Left ventricle myocardium inferior (tissue), 1 donor: ENCODE measurements at regions not wholly inside any gene's neighbourhood (a gene's known extent, or its start where the extent isn't known, plus 50 kb on each side); places are given as distances from the start of the nearest gene placed in this dataset.
A peak's percentile ranks its signal among the peaks of the same experiment; 100 is the strongest.

Experiments used
- DNase-seq: peaks from one replicate; pipeline ENCODE4 v3.0.0-alpha.2; 2020
- H3K27ac ChIP-seq: fragments of 200-600 bp; replicated peaks from 2 replicates; pipeline ENCODE4 v1.8.0; 2021
- H3K27me3 ChIP-seq: fragments of 200-600 bp; 2 replicates; pipeline ENCODE4 v1.8.0; 2021; ENCODE audit warnings: low read depth
- H3K36me3 ChIP-seq: fragments of 200-600 bp; 2 replicates; pipeline ENCODE4 v1.8.0; 2021
- H3K4me1 ChIP-seq: fragments of 200-600 bp; 2 replicates; pipeline ENCODE4 v1.8.0; 2021
- H3K4me3 ChIP-seq: fragments of 200-600 bp; 2 replicates; pipeline ENCODE4 v1.8.0; 2021; ENCODE audit warnings: mild to moderate bottlenecking, moderate library complexity
- H3K9me3 ChIP-seq: fragments of 200-600 bp; replicated peaks from 2 replicates; pipeline ENCODE4 v1.8.0; 2021
- CTCF ChIP-seq: fragments of 200-600 bp; IDR thresholded peaks from 2 replicates; pipeline ENCODE4 v1.8.0; 2021; ENCODE audit warnings: antibody characterized with exemption, mild to moderate bottlenecking, borderline replicate concordance
- intact Hi-C: fragments of 100-400 bp; cut with micrococcal nuclease; formaldehyde crosslinking; loops from one replicate; pipeline ENCODE4 v1.11.0; 2022
- donor health status: DM: no; HTN: yes; CAD: no; lungs with severe emphysema.

- Histone ChIP-seq H3K27ac (peak overlapping the region; percentile 24), H3K9me3 (no peaks in the 10 kb centered on the region), H3K36me3 (no peaks in the 10 kb centered on the region), H3K4me3 (no peak overlapping the region), H3K4me1 (peaks cover 51% of the 10 kb centered on the region), H3K27me3 (no peaks in the 10 kb centered on the region)
- no peak for DNase-seq
- intact Hi-C loops: no loop called here
- TF ChIP-seq CTCF: no peak
These were observed 100.4 kb downstream of the IRF2BPL start for GRCh38 chr14:76927971-76928700.

DNA sequence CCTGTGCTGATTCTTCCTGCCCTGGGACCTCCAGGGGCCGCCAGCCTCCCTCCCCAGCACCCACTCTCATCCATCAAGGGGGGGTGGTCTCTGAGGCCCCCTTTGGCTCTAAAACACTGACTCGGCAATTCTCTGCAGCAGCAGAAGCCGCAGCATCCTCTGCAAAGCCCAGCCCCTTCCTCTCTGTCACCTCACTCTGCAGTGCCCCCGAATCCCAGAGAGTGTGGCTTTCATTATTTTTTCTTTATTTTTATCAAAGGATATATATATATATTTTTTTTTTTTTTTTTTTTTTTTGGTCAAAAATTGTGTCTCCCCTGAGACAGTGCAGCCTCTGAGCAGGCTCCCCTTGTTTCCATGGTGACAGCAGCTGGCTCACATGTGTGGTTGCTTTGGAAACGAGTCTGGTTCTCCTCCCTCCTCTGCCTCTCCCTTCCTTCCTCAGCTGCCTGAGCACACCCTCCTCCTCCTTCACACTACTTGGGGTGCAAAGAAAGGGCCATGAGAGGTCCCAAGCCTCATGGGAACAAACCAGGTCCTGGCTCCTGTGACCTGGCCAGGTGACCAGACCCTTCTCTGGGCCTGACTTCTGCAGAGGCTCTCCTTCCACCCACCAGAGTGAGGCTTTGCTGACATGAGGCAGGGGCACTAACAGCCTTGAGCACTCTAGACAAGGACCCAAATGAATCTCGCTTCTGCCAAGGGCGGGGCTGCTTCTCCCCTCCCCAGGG lies 100.5 kb downstream of the LRRC74A start:
- no peaks in the 10 kb centered on the region for H3K27me3 ChIP-seq
- no peak overlapping the region for H3K4me3 ChIP-seq
- TF ChIP-seq CTCF: no peak
- no peaks in the 10 kb centered on the region for H3K9me3 ChIP-seq
- peak; percentile 75 for DNase-seq
- peaks cover 60% of the 10 kb centered on the region for H3K4me1 ChIP-seq
- intact Hi-C loops: no loop called here
- H3K36me3 ChIP-seq: no peaks in the 10 kb centered on the region
- peak overlapping the region; percentile 67 for H3K27ac ChIP-seq

DNA sequence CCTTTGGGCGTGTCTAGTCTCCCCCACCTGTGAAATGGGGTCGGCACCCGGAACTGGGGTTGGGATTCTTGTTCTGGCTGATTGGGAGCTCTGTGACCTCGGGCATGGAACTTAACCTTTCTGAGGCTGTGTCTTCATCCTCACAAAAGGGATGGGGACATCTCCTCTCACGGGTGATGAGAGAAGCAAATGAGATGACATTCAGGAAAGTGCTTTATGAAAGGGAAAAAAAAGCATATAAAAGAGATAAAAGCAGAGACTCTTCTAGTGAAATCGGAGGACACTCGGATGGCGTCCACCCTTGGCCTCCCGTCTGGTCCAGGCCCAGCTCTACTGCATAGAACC lies 98.9 kb downstream of the LRRC74A start:
- intact Hi-C loops: no loop called here
- no peak for DNase-seq
- Histone ChIP-seq H3K36me3 (no peaks in the 10 kb centered on the region), H3K4me3 (no peak overlapping the region), H3K27ac (no peak overlapping the region), H3K27me3 (no peaks in the 10 kb centered on the region), H3K9me3 (no peaks in the 10 kb centered on the region), H3K4me1 (peaks cover 69% of the 10 kb centered on the region)
- TF ChIP-seq CTCF: no peak

DNA sequence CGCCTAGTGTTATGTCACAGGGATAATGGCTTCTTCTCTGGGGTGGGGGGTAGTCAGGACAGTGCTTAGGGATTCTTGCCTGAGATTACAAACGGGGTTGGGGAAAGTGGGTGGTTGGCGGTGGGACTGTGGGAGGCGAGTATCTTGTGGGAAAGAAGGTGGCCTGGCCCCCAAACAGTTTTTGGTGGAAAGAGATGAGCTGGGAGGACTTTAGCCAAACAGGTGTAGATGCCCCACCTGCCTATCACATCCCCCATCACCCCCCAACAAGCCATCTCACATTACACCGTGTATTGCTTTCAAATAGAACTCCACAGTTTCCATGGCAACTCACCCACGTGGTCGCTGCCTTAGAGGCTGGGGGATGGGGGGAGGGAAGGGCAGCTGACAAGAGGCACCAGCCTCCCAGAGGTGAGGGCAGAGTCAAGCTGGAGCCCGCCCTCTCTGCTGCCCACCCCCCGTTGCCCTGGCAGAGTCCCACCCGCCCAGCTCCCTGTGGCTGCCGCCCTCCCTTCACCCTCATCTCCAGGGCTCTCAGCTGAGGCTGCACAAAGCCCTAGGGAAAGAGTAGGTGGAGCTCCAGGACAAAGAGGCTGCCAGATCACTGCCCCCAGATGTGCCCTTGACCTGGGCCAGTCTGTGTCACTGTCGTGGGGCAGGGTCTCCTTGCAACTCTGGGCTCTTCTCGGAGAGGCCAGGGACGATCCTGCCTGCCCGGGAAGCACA lies 98.3 kb downstream of the LRRC74A start:
- H3K9me3 ChIP-seq: no peaks in the 10 kb centered on the region
- intact Hi-C loops: no loop called here
- no peak for TF ChIP-seq CTCF
- H3K4me1 ChIP-seq: peaks cover 75% of the 10 kb centered on the region
- no peak overlapping the region for H3K27ac ChIP-seq
- no peaks in the 10 kb centered on the region for H3K27me3 ChIP-seq
- H3K4me3 ChIP-seq: no peak overlapping the region
- DNase-seq: no peak
- H3K36me3 ChIP-seq: no peaks in the 10 kb centered on the region

- Histone ChIP-seq H3K27me3 (no peaks in the 10 kb centered on the region), H3K36me3 (no peaks in the 10 kb centered on the region), H3K4me3 (no peak overlapping the region), H3K27ac (no peak overlapping the region), H3K9me3 (no peaks in the 10 kb centered on the region), H3K4me1 (peaks cover 81% of the 10 kb centered on the region)
- TF ChIP-seq CTCF: no peak
- intact Hi-C loops: no loop called here
- no peak for DNase-seq
These were observed 97.5 kb downstream of the LRRC74A start for GRCh38 chr14:76923431-76924370.
